ENCODE measurements at regions not wholly inside any gene's neighbourhood (a gene's known extent, or its start where the extent isn't known, plus 50 kb on each side); places are given as distances from the start of the nearest gene placed in this dataset.

GRCh38 chr7:46653848-46654247, 732.8 kb upstream of the IGFBP3 start:
- intact Hi-C loops (cut with DNase I), result no loop called here

GRCh38 chr7:46652317-46652716, 731.2 kb upstream of the IGFBP3 start:
- Histone ChIP-seq H3K27ac (no peak overlapping the region), H3K36me3 (no peaks in the 10 kb centered on the region), H3K4me1 (no peaks in the 10 kb centered on the region), H3K27me3 (no peaks in the 10 kb centered on the region), H3K9me3 (no peaks in the 10 kb centered on the region), H3K4me3 (no peak overlapping the region)
- DNase-seq (no peak), ATAC-seq (no peak)
- intact Hi-C loops (cut with DNase I), result no loop called here
- no peak for TF ChIP-seq CTCF (IDR thresholded peaks at IDR 0.05)
- WGBS, 2 donors, result 91 to 98% methylated on average over 4 of the region's 4 CpGs

More at GRCh38 chr7:46653848-46654247, 732.8 kb upstream of the IGFBP3 start:
- H3K27ac ChIP-seq, result no peak overlapping the region
- no peak for TF ChIP-seq CTCF (IDR thresholded peaks at IDR 0.05)
- DNase-seq (no peak), ATAC-seq (no peak)
- H3K27me3 ChIP-seq, result no peaks in the 10 kb centered on the region
- no peaks in the 10 kb centered on the region for H3K36me3 ChIP-seq
- 78 to 95% methylated on average over 2 of the region's 2 CpGs for WGBS, 2 donors
- H3K4me1 ChIP-seq, result no peaks in the 10 kb centered on the region
- H3K4me3 ChIP-seq, result no peak overlapping the region
- no peaks in the 10 kb centered on the region for H3K9me3 ChIP-seq

GRCh38 chr7:46651561-46652088, 730.6 kb upstream of the IGFBP3 start:
- no peaks in the 10 kb centered on the region for H3K36me3 ChIP-seq
- H3K27me3 ChIP-seq, result no peaks in the 10 kb centered on the region
- H3K4me3 ChIP-seq, result no peak overlapping the region
- H3K4me1 ChIP-seq, result no peaks in the 10 kb centered on the region
- 74 to 77% methylated on average over 8 of the region's 8 CpGs for WGBS, 2 donors
- intact Hi-C loops (cut with DNase I), result no loop called here
- TF ChIP-seq CTCF (IDR thresholded peaks at IDR 0.05), result no peak
- no peak overlapping the region for H3K27ac ChIP-seq
- ATAC-seq (no peak), DNase-seq (no peak)
- H3K9me3 ChIP-seq, result no peaks in the 10 kb centered on the region

GRCh38 chr7:46651070-46651469, 730.0 kb upstream of the IGFBP3 start:
- ATAC-seq, result no peak
- Histone ChIP-seq H3K4me1 (no peaks in the 10 kb centered on the region), H3K27me3 (no peaks in the 10 kb centered on the region), H3K4me3 (no peak overlapping the region), H3K27ac (no peak overlapping the region), H3K36me3 (no peaks in the 10 kb centered on the region), H3K9me3 (no peaks in the 10 kb centered on the region)
- TF ChIP-seq CTCF (IDR thresholded peaks at IDR 0.05), result no peak
- intact Hi-C loops (cut with DNase I), result no loop called here
- 93 to 94% methylated on average over 2 of the region's 2 CpGs for WGBS, 2 donors
- no peak for DNase-seq
